Astrocyte (in vitro differentiated cells and primary cell): ENCODE measurements at regions not wholly inside any gene's neighbourhood (a gene's known extent, or its start where the extent isn't known, plus 50 kb on each side); places are given as distances from the start of the nearest gene placed in this dataset.

ENCODE experiments used
- DNase-seq: peaks from one replicate; pipeline ENCODE4 v3.0.0-alpha.2; 2010; ENCODE audit warnings: low read depth
- FAIRE-seq: peaks from 2 replicates; lab custom pipeline; 2011; peaks lifted over from hg19 to GRCh38; lab: Jason Lieb, UNC
- H2AFZ ChIP-seq: 2 replicates; pipeline ENCODE4 v1.6.0; 2012; ENCODE audit warnings: low read depth, low read length, inconsistent platforms
- H3K27ac ChIP-seq: 2 replicates; pipeline ENCODE4 v1.5.1; 2011; ENCODE audit warnings: low read depth, low read length, inconsistent platforms
- H3K27me3 ChIP-seq: 2 replicates; pipeline ENCODE4 v1.6.0; 2011; ENCODE audit warnings: low read length, inconsistent platforms; ENCODE audit not compliant: insufficient read depth
- H3K36me3 ChIP-seq: 2 replicates; pipeline ENCODE4 v1.5.1; 2011; ENCODE audit warnings: low read length, inconsistent platforms; ENCODE audit not compliant: insufficient read depth
- H3K4me1 ChIP-seq: 2 replicates; pipeline ENCODE4 v1.5.1; 2011; ENCODE audit warnings: low read length, inconsistent platforms; ENCODE audit not compliant: insufficient read depth
- H3K4me2 ChIP-seq: 2 replicates; pipeline ENCODE4 v1.6.0; 2012; ENCODE audit warnings: low read length, inconsistent platforms
- H3K4me3 ChIP-seq: 2 replicates; pipeline ENCODE4 v1.5.1; 2011; ENCODE audit warnings: low read depth, mild to moderate bottlenecking, low read length, inconsistent platforms; ENCODE audit not compliant: insufficient read depth
- H3K79me2 ChIP-seq: 2 replicates; pipeline ENCODE4 v1.6.0; 2012; ENCODE audit warnings: mild to moderate bottlenecking, low read length, inconsistent platforms; ENCODE audit not compliant: insufficient read depth
- H3K9ac ChIP-seq: 2 replicates; pipeline ENCODE4 v1.6.0; 2012; ENCODE audit warnings: mild to moderate bottlenecking, low read length, inconsistent platforms
- H3K9me3 ChIP-seq: 2 replicates; pipeline ENCODE4 v1.5.1; 2012; ENCODE audit warnings: low read depth, mild to moderate bottlenecking, low read length, inconsistent platforms; ENCODE audit not compliant: insufficient read depth
- H4K20me1 ChIP-seq: 2 replicates; pipeline ENCODE4 v1.6.0; 2012; ENCODE audit warnings: low read length, inconsistent platforms; ENCODE audit not compliant: insufficient read depth
- H3K27ac Mint-ChIP-seq: one replicate; pipeline ENCODE4 v1.8.0; 2021; ENCODE audit warnings: mild to moderate bottlenecking, mixed read lengths; ENCODE audit not compliant: unreplicated experiment
- H3K27me3 Mint-ChIP-seq: one replicate; pipeline ENCODE4 v1.8.0; 2021; ENCODE audit warnings: low read depth, mixed read lengths; ENCODE audit not compliant: unreplicated experiment
- H3K36me3 Mint-ChIP-seq: one replicate; pipeline ENCODE4 v1.8.0; 2021; ENCODE audit warnings: low read depth, mixed read lengths; ENCODE audit not compliant: unreplicated experiment
- H3K4me1 Mint-ChIP-seq: one replicate; pipeline ENCODE4 v1.8.0; 2021; ENCODE audit warnings: low read depth, mixed read lengths; ENCODE audit not compliant: unreplicated experiment
- H3K4me3 Mint-ChIP-seq: one replicate; pipeline ENCODE4 v1.8.0; 2021; ENCODE audit warnings: mild to moderate bottlenecking, moderate library complexity, mixed read lengths; ENCODE audit not compliant: unreplicated experiment
- H3K9me3 Mint-ChIP-seq: one replicate; pipeline ENCODE4 v1.8.0; 2021; ENCODE audit warnings: mild to moderate bottlenecking, mixed read lengths; ENCODE audit not compliant: unreplicated experiment
- EZH2 ChIP-seq: IDR thresholded peaks from 2 replicates; pipeline ENCODE4 v1.6.1; 2012; ENCODE audit warnings: mild to moderate bottlenecking, low read length, inconsistent platforms; ENCODE audit not compliant: insufficient read depth
- TF ChIP-seq, protein P1 (sequence below): IDR thresholded peaks from 2 replicates; pipeline ENCODE4 v1.5.1; 2011; ENCODE audit warnings: low read depth, mild to moderate bottlenecking, inconsistent platforms, low read length, moderate library complexity; ENCODE audit not compliant: insufficient read depth

- DNase-seq (no peak), FAIRE-seq (no peak)
- H3K27ac Mint-ChIP-seq = no peak overlapping the region
- H3K27me3 Mint-ChIP-seq = no peaks in the 10 kb centered on the region
- no peak overlapping the region for H2AFZ ChIP-seq
- no peaks in the 10 kb centered on the region for H3K79me2 ChIP-seq
- no peaks in the 10 kb centered on the region for H3K36me3 ChIP-seq
- H3K4me1 ChIP-seq = no peaks in the 10 kb centered on the region
- H3K4me2 ChIP-seq = no peak overlapping the region
- no peaks in the 10 kb centered on the region for H3K9me3 ChIP-seq
- H4K20me1 ChIP-seq = no peaks in the 10 kb centered on the region
- no peaks in the 10 kb centered on the region for H3K4me1 Mint-ChIP-seq
- no peak overlapping the region for H3K4me3 ChIP-seq
- H3K9ac ChIP-seq = no peak overlapping the region
- H3K9me3 Mint-ChIP-seq = no peaks in the 10 kb centered on the region
- no peak overlapping the region for H3K4me3 Mint-ChIP-seq
- no peak for TF ChIP-seq EZH2
- TF ChIP-seq, protein P1, sequence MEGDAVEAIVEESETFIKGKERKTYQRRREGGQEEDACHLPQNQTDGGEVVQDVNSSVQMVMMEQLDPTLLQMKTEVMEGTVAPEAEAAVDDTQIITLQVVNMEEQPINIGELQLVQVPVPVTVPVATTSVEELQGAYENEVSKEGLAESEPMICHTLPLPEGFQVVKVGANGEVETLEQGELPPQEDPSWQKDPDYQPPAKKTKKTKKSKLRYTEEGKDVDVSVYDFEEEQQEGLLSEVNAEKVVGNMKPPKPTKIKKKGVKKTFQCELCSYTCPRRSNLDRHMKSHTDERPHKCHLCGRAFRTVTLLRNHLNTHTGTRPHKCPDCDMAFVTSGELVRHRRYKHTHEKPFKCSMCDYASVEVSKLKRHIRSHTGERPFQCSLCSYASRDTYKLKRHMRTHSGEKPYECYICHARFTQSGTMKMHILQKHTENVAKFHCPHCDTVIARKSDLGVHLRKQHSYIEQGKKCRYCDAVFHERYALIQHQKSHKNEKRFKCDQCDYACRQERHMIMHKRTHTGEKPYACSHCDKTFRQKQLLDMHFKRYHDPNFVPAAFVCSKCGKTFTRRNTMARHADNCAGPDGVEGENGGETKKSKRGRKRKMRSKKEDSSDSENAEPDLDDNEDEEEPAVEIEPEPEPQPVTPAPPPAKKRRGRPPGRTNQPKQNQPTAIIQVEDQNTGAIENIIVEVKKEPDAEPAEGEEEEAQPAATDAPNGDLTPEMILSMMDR = no peak
- no peak overlapping the region for H3K27ac ChIP-seq
- no peaks in the 10 kb centered on the region for H3K27me3 ChIP-seq
- H3K36me3 Mint-ChIP-seq = no peaks in the 10 kb centered on the region
Observed at GRCh38 chr9:30035761-30036160, 2348.7 kb upstream of the ACO1 start.

DNA sequence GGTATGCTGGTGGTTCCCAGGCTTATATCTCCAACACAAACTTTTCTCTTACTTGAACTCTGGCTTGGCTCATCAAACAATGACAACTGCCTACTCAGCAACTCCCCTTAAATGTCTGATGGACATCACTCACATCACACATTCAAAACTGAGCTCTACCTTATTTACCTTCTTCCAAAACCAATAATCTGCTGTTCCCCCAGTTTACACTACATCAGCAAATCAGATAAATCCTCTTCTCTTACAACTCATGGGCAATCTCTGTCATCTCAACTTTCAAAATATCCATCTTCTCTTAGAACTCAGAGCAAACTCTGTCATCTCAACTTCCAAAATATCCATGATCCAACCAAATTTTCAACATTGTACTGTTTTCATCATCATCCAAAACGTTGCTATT, 2347.9 kb upstream of the ACO1 start:
- TF ChIP-seq, protein P1 = no peak
- TF ChIP-seq EZH2 = no peak
- Histone ChIP-seq H3K79me2 (no peaks in the 10 kb centered on the region), H3K27me3 (no peaks in the 10 kb centered on the region), H3K9ac (no peak overlapping the region), H3K4me1 (no peaks in the 10 kb centered on the region), H2AFZ (no peak overlapping the region), H4K20me1 (no peaks in the 10 kb centered on the region), H3K4me2 (no peak overlapping the region), H3K9me3 (no peaks in the 10 kb centered on the region), H3K4me3 (no peak overlapping the region), H3K27ac (no peak overlapping the region), H3K36me3 (no peaks in the 10 kb centered on the region)
- no peaks in the 10 kb centered on the region for H3K36me3 Mint-ChIP-seq
- H3K4me3 Mint-ChIP-seq = no peak overlapping the region
- H3K9me3 Mint-ChIP-seq = no peaks in the 10 kb centered on the region
- no peaks in the 10 kb centered on the region for H3K4me1 Mint-ChIP-seq
- H3K27me3 Mint-ChIP-seq = no peaks in the 10 kb centered on the region
- no peak for FAIRE-seq
- no peak for DNase-seq
- no peak overlapping the region for H3K27ac Mint-ChIP-seq

- Mint-ChIP-seq H3K4me3 (no peak overlapping the region), H3K4me1 (no peaks in the 10 kb centered on the region), H3K27ac (no peak overlapping the region), H3K36me3 (no peaks in the 10 kb centered on the region), H3K27me3 (no peaks in the 10 kb centered on the region), H3K9me3 (no peaks in the 10 kb centered on the region)
- Histone ChIP-seq H3K9ac (no peak overlapping the region), H3K4me3 (no peak overlapping the region), H3K4me1 (no peaks in the 10 kb centered on the region), H3K79me2 (no peaks in the 10 kb centered on the region), H3K9me3 (no peaks in the 10 kb centered on the region), H4K20me1 (no peaks in the 10 kb centered on the region), H3K4me2 (no peak overlapping the region), H2AFZ (no peak overlapping the region), H3K27ac (no peak overlapping the region), H3K27me3 (no peaks in the 10 kb centered on the region), H3K36me3 (no peaks in the 10 kb centered on the region)
- FAIRE-seq (no peak), DNase-seq (no peak)
- TF ChIP-seq, protein P1 = no peak
Observed at GRCh38 chr9:30039712-30040111, 2344.7 kb upstream of the ACO1 start.
